PFSK-1 (cell line): ENCODE measurements at regions not wholly inside any gene's neighbourhood (a gene's known extent, or its start where the extent isn't known, plus 50 kb on each side); places are given as distances from the start of the nearest gene placed in this dataset.

ENCODE experiments used
- FOXP2 ChIP-seq: optimal IDR thresholded peaks from 2 replicates; pipeline ENCODE3; 2011; ENCODE audit warnings: borderline replicate concordance, control low read depth, inconsistent platforms; ENCODE audit not compliant: insufficient read depth; ENCODE audit errors: extremely low read length, extremely low read depth
- POLR2AphosphoS5 ChIP-seq: IDR thresholded peaks from 2 replicates; pipeline ENCODE4 v1.6.1; 2012; ENCODE audit warnings: low read depth, mild to moderate bottlenecking, control low read depth, low read length, moderate library complexity
- REST ChIP-seq, 2 experiments: IDR thresholded peaks; 2 replicates each; pipeline versions ENCODE4 v1.6.1 to v1.8.0; 2011 to 2012; ENCODE audit warnings: low read depth in 2 of 2, low read length in 2 of 2, control low read depth in 1 of 2, inconsistent platforms in 1 of 2, mild to moderate bottlenecking in 1 of 2, moderate library complexity in 1 of 2; ENCODE audit not compliant: insufficient read depth in 1 of 2
- SIN3A ChIP-seq: IDR thresholded peaks from 2 replicates; pipeline ENCODE4 v1.6.1; 2012; ENCODE audit warnings: mild to moderate bottlenecking, low read length, moderate library complexity, borderline replicate concordance; ENCODE audit not compliant: insufficient read depth
- TAF1 ChIP-seq: IDR thresholded peaks from 2 replicates; pipeline ENCODE4 v1.6.1; 2012; ENCODE audit warnings: low read length, control low read depth, borderline replicate concordance; ENCODE audit not compliant: insufficient read depth

- TF ChIP-seq TAF1: no peak
- TF ChIP-seq POLR2AphosphoS5: no peak
- no peak for TF ChIP-seq REST (IDR thresholded peaks at IDR 0.05; ENCODE audit: insufficient read depth in 1 of 2, low read depth in 2 of 2, low read length in 2 of 2)
- TF ChIP-seq SIN3A: no peak
- TF ChIP-seq FOXP2: no peak
Measured at GRCh38 chr20:36097337-36098151, 57.0 kb upstream of the EPB41L1 start.
